ENCODE measurements at regions not wholly inside any gene's neighbourhood (a gene's known extent, or its start where the extent isn't known, plus 50 kb on each side); places are given as distances from the start of the nearest gene placed in this dataset.

DNA sequence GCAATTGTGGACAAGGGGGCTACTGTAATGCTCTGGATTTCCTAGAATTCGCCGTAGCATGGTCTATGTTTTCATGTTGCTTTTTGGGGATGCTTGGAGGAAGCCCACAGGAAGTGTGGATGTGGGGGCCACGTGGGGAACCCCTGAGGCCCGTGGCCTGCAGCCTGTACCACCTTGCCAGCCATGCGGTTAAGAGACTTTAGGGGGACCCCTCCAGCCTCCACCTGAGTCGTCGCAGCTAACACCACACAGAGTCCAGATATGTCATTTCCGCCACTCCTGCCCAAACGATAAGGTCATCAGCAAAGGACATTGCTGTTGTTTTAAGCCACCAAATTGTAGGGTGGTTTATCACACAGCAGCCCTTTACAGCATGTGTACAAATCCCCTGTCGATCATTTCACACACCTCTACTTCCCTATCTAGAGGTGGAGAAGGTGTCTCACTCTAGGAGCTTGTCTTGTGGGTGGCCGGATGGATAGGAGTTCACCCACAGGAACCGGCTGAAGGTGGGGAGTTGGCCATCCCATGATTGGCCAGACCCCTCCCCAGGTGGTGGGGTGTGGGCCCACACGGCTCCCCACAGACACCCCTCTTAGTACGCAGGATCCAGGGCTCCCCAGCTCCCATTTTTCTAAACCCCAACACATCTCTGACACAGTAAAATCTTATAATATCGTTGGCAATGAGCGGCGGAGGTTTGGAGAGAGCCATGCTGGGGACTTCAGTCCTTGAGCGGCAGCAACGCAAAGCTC, 226.7 kb downstream of the TEX29 start:
- Histone ChIP-seq H3K27ac (ENCODE audit: low read depth in 2 of 2, low read length in 1 of 2) (no peak overlapping the region), H3K27me3 (ENCODE audit: control insufficient read depth in 1 of 2, insufficient read depth in 2 of 2, low read length in 2 of 2) (no peaks in the 10 kb centered on the region), H3K4me3 (ENCODE audit: low read depth in 1 of 2, low read length in 2 of 2) (no peak overlapping the region), H3K9me3 (ENCODE audit: control insufficient read depth in 2 of 2, insufficient read depth in 1 of 2, low read depth in 1 of 2, low read length in 1 of 2) (peaks cover 0 to 4% of the 10 kb centered on the region in 2 donors), H3K4me1 (ENCODE audit: control insufficient read depth in 2 of 2, insufficient read depth in 2 of 2, low read length in 1 of 2) (no peaks in the 10 kb centered on the region), H3K36me3 (ENCODE audit: control insufficient read depth in 2 of 2, insufficient read depth in 2 of 2, low read length in 1 of 2) (no peaks in the 10 kb centered on the region)
- WGBS, 2 donors: 84 to 87% methylated on average over 19 of the region's 19 CpGs

DNA sequence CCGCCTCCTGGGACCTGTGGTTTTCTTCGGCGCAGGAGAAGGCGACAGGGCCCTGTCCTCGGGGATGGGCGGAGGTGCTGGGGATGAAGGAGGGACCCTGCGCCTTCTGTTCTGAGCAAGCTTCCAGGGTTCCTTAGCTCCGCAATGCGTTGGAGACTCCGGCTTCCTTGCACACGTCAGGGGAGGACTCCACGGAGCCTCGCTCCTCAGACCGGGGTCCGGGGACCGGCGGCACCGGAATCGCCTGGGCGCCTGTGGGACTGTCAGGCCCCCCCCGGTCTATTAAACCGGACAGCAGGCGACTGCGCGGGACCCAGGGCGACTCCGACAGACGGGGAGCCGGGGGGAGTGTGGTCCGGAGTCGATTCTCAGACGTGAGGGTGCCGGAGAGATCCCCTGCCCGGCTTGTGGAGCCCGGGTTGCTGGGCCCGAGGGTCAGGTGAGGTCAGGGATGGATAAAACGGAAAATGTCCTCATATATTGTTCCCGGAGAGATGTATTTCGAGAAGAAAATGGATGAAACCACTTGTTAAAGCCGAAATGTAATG, 227.4 kb downstream of the TEX29 start:
- Histone ChIP-seq H3K36me3 (ENCODE audit: control insufficient read depth in 2 of 2, insufficient read depth in 2 of 2, low read length in 1 of 2) (no peaks in the 10 kb centered on the region), H3K4me1 (ENCODE audit: control insufficient read depth in 2 of 2, insufficient read depth in 2 of 2, low read length in 1 of 2) (peaks cover 0 to 1% of the 10 kb centered on the region in 2 donors), H3K9me3 (ENCODE audit: control insufficient read depth in 2 of 2, insufficient read depth in 1 of 2, low read depth in 1 of 2, low read length in 1 of 2) (peaks cover 0 to 4% of the 10 kb centered on the region in 2 donors), H3K4me3 (ENCODE audit: low read depth in 1 of 2, low read length in 2 of 2) (no peak overlapping the region), H3K27ac (ENCODE audit: low read depth in 2 of 2, low read length in 1 of 2) (no peak overlapping the region), H3K27me3 (ENCODE audit: control insufficient read depth in 1 of 2, insufficient read depth in 2 of 2, low read length in 2 of 2) (no peaks in the 10 kb centered on the region)
- 95 to 96% methylated on average over 40 of the region's 40 CpGs for WGBS, 2 donors

- Histone ChIP-seq H3K4me3 (ENCODE audit: low read depth in 1 of 2, low read length in 2 of 2) (no peak overlapping the region), H3K4me1 (ENCODE audit: control insufficient read depth in 2 of 2, insufficient read depth in 2 of 2, low read length in 1 of 2) (peaks cover 0 to 3% of the 10 kb centered on the region in 2 donors), H3K36me3 (ENCODE audit: control insufficient read depth in 2 of 2, insufficient read depth in 2 of 2, low read length in 1 of 2) (no peaks in the 10 kb centered on the region), H3K9me3 (ENCODE audit: control insufficient read depth in 2 of 2, insufficient read depth in 1 of 2, low read depth in 1 of 2, low read length in 1 of 2) (peaks cover 0 to 4% of the 10 kb centered on the region in 2 donors), H3K27ac (ENCODE audit: low read depth in 2 of 2, low read length in 1 of 2) (no peak overlapping the region), H3K27me3 (ENCODE audit: control insufficient read depth in 1 of 2, insufficient read depth in 2 of 2, low read length in 2 of 2) (no peaks in the 10 kb centered on the region)
- 93% methylated on average over 25 of the region's 25 CpGs for WGBS, 2 donors
Observed at GRCh38 chr13:111548301-111548700, 227.9 kb downstream of the TEX29 start.

GRCh38 chr13:111548805-111549204, 228.4 kb downstream of the TEX29 start:
- Histone ChIP-seq H3K27ac (ENCODE audit: low read depth in 2 of 2, low read length in 1 of 2) (no peak overlapping the region), H3K4me1 (ENCODE audit: control insufficient read depth in 2 of 2, insufficient read depth in 2 of 2, low read length in 1 of 2) (peaks cover 0 to 3% of the 10 kb centered on the region in 2 donors), H3K27me3 (ENCODE audit: control insufficient read depth in 1 of 2, insufficient read depth in 2 of 2, low read length in 2 of 2) (no peaks in the 10 kb centered on the region), H3K36me3 (ENCODE audit: control insufficient read depth in 2 of 2, insufficient read depth in 2 of 2, low read length in 1 of 2) (no peaks in the 10 kb centered on the region), H3K4me3 (ENCODE audit: low read depth in 1 of 2, low read length in 2 of 2) (no peak overlapping the region), H3K9me3 (ENCODE audit: control insufficient read depth in 2 of 2, insufficient read depth in 1 of 2, low read depth in 1 of 2, low read length in 1 of 2) (peaks cover 0 to 4% of the 10 kb centered on the region in 2 donors)
- WGBS, 2 donors: 88 to 91% methylated on average over 10 of the region's 10 CpGs

GRCh38 chr13:111549464-111549863, 229.0 kb downstream of the TEX29 start:
- no peak overlapping the region for H3K4me3 ChIP-seq (ENCODE audit: low read depth in 1 of 2, low read length in 2 of 2)
- no peaks in the 10 kb centered on the region for H3K36me3 ChIP-seq (ENCODE audit: control insufficient read depth in 2 of 2, insufficient read depth in 2 of 2, low read length in 1 of 2)
- H3K4me1 ChIP-seq (ENCODE audit: control insufficient read depth in 2 of 2, insufficient read depth in 2 of 2, low read length in 1 of 2): peaks cover 0 to 3% of the 10 kb centered on the region in 2 donors
- H3K27ac ChIP-seq (ENCODE audit: low read depth in 2 of 2, low read length in 1 of 2): no peak overlapping the region
- peaks cover 0 to 1% of the 10 kb centered on the region in 2 donors for H3K9me3 ChIP-seq (ENCODE audit: control insufficient read depth in 2 of 2, insufficient read depth in 1 of 2, low read depth in 1 of 2, low read length in 1 of 2)
- no peaks in the 10 kb centered on the region for H3K27me3 ChIP-seq (ENCODE audit: control insufficient read depth in 1 of 2, insufficient read depth in 2 of 2, low read length in 2 of 2)
- WGBS, 2 donors: 23 to 33% methylated on average over 2 of the region's 2 CpGs

GRCh38 chr13:111550062-111550461, 229.6 kb downstream of the TEX29 start:
- peaks cover 0 to 3% of the 10 kb centered on the region in 2 donors for H3K4me1 ChIP-seq (ENCODE audit: control insufficient read depth in 2 of 2, insufficient read depth in 2 of 2, low read length in 1 of 2)

DNA sequence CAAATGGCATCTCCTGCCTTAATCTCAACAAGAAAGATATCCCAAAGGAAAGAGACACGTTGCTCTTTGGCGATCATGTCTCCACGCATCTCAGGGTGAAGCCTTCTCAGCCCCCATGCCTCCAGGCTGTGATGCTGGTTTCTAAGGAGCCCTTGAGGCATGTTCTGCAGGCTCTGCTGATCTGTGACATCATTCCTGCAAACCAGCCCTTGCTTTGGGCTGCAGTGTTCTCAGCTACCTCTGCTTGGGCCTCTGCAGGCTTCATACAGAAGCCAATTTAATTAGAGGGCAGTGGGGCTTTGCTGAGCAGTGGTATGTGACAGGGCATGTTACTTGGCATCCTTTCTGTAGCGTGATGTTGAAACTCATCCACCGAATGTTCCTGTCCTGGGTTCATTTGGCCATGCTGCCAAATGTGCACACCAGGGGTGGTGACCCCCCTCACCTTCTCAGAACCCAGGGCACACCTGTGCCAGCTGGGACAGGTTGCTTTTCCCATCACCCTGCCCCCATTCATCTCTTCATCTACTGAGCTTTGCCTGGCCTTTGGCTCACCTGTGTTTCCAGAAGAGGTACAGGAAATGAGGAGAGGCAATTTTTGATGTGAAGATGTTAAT, 230.9 kb downstream of the TEX29 start:
- 53 to 63% methylated on average over 5 of the region's 5 CpGs for WGBS, 2 donors
- Histone ChIP-seq H3K4me3 (ENCODE audit: low read depth in 1 of 2, low read length in 2 of 2) (no peak overlapping the region), H3K36me3 (ENCODE audit: control insufficient read depth in 2 of 2, insufficient read depth in 2 of 2, low read length in 1 of 2) (no peaks in the 10 kb centered on the region), H3K27me3 (ENCODE audit: control insufficient read depth in 1 of 2, insufficient read depth in 2 of 2, low read length in 2 of 2) (no peaks in the 10 kb centered on the region), H3K9me3 (ENCODE audit: control insufficient read depth in 2 of 2, insufficient read depth in 1 of 2, low read depth in 1 of 2, low read length in 1 of 2) (no peaks in the 10 kb centered on the region), H3K27ac (ENCODE audit: low read depth in 2 of 2, low read length in 1 of 2) (no peak overlapping the region), H3K4me1 (ENCODE audit: control insufficient read depth in 2 of 2, insufficient read depth in 2 of 2, low read length in 1 of 2) (peaks cover 0 to 3% of the 10 kb centered on the region in 2 donors)

More at GRCh38 chr13:111550062-111550461, 229.6 kb downstream of the TEX29 start:
- Histone ChIP-seq H3K27me3 (ENCODE audit: control insufficient read depth in 1 of 2, insufficient read depth in 2 of 2, low read length in 2 of 2) (no peaks in the 10 kb centered on the region), H3K9me3 (ENCODE audit: control insufficient read depth in 2 of 2, insufficient read depth in 1 of 2, low read depth in 1 of 2, low read length in 1 of 2) (no peaks in the 10 kb centered on the region), H3K4me3 (ENCODE audit: low read depth in 1 of 2, low read length in 2 of 2) (no peak overlapping the region), H3K36me3 (ENCODE audit: control insufficient read depth in 2 of 2, insufficient read depth in 2 of 2, low read length in 1 of 2) (no peaks in the 10 kb centered on the region), H3K27ac (ENCODE audit: low read depth in 2 of 2, low read length in 1 of 2) (no peak overlapping the region)

DNA sequence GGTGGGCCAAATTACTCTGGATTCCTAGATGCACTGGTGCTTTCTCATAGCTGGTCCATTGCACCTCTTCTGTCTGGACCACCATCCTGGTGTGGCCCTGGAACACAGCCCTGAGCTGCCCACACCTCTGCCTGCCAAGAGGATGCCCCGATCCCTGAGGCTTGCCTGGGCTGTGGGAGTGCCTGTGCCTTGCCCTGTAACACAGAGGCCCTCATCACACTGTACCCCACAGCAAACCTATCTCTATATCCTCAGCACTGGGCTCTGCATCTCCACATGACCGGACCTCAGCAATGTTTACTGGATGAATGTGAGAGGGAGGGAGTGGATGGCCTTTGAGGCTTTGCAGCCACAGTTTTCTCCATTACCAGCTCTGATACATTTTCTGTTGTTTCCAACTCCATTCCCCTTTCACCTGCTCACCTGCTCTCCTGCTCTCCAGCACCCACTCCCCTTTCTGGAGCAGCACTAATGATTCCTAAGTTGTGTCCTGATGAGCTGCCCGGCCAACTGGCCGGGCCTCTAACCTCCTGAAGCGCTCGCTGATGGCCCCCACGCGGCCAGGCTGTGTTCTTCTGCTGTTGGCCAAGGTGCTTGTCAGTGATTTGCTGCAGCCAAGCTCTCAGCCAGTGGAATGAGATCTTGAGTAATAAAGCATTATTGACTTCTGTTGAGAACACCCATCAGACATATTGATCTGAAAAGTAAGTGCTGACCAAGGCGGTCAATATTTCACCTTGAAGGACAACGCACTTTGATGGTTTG, 232.6 kb downstream of the TEX29 start:
- no peaks in the 10 kb centered on the region for H3K27me3 ChIP-seq (ENCODE audit: control insufficient read depth in 1 of 2, insufficient read depth in 2 of 2, low read length in 2 of 2)
- no peaks in the 10 kb centered on the region for H3K9me3 ChIP-seq (ENCODE audit: control insufficient read depth in 2 of 2, insufficient read depth in 1 of 2, low read depth in 1 of 2, low read length in 1 of 2)
- H3K36me3 ChIP-seq (ENCODE audit: control insufficient read depth in 2 of 2, insufficient read depth in 2 of 2, low read length in 1 of 2): no peaks in the 10 kb centered on the region
- H3K4me3 ChIP-seq (ENCODE audit: low read depth in 1 of 2, low read length in 2 of 2): no peak overlapping the region
- H3K27ac ChIP-seq (ENCODE audit: low read depth in 2 of 2, low read length in 1 of 2): no peak overlapping the region
- WGBS, 2 donors: 91 to 94% methylated on average over 10 of the region's 10 CpGs
- peaks cover 0 to 3% of the 10 kb centered on the region in 2 donors for H3K4me1 ChIP-seq (ENCODE audit: control insufficient read depth in 2 of 2, insufficient read depth in 2 of 2, low read length in 1 of 2)

DNA sequence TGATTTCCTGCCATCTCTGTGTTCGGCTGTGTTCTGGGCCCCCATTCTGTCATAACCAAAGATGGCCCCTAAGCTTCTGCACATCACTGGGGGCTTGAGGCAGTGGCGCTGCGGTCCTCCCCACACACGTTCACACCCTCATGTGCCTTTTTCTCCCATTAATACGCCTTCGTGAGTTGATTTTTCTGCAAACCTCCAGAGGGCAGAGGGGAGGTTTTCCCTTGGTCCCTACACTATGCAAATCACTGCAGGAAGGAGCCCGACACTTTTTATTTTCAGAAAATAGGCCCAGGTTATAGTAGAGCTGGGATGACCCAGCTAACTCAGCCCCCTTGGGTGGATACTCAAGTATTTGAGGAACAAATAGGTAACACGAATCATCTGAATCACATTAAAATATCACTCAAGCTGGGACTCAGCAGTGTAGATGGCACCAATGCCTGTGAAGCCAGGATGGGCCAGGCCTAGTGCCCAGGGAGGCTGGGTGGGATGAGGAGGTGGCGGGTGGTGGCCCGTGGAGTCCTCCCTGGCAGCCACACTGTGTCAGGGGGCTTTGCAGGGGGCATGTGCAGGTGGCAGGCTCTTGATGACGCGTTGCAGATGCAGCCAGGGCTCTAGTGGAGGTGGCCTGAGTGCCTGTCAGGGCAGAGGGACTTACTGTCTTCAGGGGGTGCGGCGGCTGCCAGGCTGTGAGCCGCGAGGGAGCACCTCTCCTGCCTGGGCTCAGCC, 234.3 kb downstream of the TEX29 start:
- Histone ChIP-seq H3K9me3 (ENCODE audit: control insufficient read depth in 2 of 2, insufficient read depth in 1 of 2, low read depth in 1 of 2, low read length in 1 of 2) (no peaks in the 10 kb centered on the region), H3K27me3 (ENCODE audit: control insufficient read depth in 1 of 2, insufficient read depth in 2 of 2, low read length in 2 of 2) (no peaks in the 10 kb centered on the region), H3K4me1 (ENCODE audit: control insufficient read depth in 2 of 2, insufficient read depth in 2 of 2, low read length in 1 of 2) (peaks cover 0 to 3% of the 10 kb centered on the region in 2 donors), H3K27ac (ENCODE audit: low read depth in 2 of 2, low read length in 1 of 2) (no peak overlapping the region), H3K36me3 (ENCODE audit: control insufficient read depth in 2 of 2, insufficient read depth in 2 of 2, low read length in 1 of 2) (no peaks in the 10 kb centered on the region), H3K4me3 (ENCODE audit: low read depth in 1 of 2, low read length in 2 of 2) (no peak overlapping the region)
- WGBS, 2 donors: 90 to 93% methylated on average over 16 of the region's 16 CpGs

Data from esophagus (tissue), 2 donors.